Renal pelvis (tissue), 1 donor: ENCODE measurements at regions not wholly inside any gene's neighbourhood (a gene's known extent, or its start where the extent isn't known, plus 50 kb on each side); places are given as distances from the start of the nearest gene placed in this dataset.
"Not testable (repeated sequence)": the region's sequence is repeated elsewhere in the genome, so short reads cannot be mapped to it uniquely, and the experiment has no call there.

Source experiments
- DNase-seq: peaks from one replicate; pipeline ENCODE4 v3.0.0-alpha.2; 2013

DNA sequence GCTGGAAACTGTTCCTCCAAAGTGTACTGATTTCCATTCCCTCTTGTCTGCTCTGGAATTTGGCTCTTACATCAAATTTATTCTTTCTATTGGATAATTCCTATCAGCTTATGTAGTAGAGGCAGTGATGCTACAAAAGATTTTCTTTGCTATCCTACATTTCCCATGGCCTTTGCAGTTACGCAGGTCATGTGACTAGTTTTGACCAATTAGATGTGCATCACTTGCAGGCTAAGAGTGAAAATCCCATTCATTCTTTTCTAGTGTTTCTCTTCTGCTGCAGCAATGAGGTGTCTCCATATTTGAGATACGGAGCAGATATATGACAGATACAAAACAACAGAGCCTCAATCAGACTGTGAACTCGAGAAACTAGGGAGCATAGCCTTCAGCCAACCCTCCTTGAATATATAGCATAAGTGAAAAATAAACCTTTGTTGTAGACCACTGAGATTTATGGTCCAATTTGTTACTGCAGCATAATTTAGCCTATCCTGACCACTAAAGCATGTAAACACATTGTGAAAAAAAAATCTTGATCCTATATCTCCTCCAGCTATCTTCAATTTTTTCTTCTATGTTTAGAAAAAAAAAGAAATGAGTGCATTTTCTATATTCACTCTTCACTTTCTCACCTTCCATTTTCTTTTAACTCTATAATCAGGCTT lies 102.0 kb downstream of the HNMT start:
- DNase-seq = no peak

DNA sequence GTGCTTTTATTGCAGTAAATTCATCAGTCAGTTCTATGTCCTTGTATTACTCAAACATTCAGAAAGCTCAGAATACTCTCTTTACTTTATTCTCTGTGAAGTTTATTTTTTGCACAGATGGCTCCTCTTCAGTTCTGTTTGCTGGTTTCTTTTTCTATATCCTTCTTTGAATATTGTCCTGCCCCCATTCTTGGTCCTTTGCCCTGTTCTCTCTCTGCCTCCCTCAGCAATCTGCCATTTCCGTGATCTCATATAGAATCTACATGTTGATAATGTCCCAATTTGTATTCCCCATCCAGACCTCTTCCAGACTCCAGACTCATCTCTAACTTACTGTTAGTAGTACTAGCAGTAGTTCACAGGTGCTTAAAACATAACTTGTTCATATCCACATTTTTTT lies 102.6 kb downstream of the HNMT start:
- DNase-seq = no peak

DNA sequence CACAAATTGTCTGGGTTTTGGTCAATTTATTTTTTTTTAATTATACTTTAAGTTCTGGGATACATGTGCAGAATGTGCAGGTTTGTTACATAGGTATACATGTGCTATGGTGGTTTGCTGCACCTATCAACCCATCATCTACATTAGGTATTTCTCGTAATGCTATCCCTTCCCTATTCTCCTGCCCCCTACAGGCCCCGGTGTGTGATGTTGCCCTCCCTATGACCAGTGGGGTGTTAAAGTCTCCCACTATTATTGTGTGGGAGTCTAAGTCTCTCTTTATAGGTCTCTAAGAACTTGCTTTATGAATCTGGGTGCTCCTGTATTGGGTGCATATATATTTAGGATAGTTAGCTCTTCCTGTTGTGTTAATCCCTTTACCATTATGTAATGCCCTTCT lies 104.4 kb downstream of the HNMT start:
- not testable (repeated sequence) for DNase-seq

DNA sequence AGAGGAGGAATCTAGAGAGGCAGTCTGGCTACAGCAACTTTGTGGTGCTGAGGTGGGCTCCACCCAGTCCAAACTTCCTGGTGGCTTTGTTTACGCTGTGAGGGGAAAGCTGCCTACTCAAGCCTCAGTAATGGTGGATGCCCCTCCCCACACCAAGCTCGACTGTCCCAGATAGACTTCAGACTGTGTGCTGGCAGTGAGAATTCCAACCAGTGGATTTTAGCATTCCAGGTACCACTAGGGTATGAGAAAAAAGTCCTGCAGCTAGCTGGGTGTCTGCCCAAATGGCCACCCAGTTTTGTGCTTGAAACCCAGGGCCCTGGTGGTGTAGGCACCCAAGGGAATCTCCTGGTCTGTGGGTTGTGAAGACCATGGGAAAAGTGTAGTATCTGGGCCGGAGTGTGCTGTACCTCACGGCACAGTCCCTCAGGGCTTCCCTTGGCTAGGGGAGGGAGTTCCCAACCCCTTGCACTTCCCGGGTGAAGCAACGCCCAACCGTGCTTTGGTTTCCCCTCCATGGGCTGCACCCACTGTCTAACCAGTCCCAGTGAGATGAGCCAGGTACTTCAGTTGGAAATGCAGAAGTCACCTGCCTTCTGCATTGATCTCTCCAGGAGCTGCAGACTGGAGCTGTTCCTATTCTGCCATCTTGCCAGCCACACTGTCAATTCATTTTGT lies 106.9 kb downstream of the HNMT start:
- not testable (repeated sequence) for DNase-seq

DNA sequence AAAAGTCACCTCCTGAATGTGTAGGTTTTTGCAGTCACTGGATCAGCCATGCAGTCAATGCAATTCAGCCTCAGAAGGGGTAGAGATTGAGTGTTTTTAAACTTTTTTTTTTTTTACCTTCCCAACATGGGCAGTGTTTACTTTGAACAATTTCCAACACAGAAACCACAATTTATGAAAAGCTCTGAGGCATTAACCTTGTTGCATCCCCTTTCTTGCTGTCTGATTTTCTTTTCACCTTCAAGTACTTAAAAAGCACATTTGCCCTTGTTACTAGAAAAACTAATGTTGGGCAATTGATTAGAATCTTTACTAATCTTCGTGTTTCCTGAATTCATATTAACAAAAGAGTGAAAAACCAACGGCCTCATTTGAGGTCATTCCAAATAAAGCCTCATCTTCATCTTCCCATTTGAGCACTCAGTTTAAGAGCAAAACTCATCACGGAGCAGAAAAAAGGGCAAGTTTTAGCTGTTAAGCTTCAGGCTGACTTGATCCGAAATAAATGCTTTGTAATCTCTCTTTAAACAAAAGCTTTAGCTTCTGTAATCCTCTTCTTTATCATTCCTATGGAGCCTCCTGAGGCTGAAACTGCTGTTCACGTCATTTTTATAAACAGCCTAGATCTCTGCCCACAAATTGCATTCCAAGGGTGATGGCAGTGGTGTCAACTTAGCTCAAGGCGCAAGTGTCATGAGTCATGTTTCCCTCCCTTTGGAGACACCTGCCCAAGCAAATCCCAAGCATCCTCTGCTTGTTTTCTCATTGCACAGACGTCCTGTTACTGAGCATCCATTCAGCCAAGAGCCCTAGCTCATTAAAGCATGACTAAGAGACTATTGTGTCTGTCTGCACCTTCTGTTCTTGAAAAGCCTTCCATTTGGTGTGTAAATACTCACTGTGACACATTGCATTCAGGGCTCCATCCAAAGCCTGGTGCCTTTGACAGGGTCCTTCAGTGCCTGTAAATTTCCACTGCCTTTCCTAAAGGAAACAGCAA lies 107.7 kb downstream of the HNMT start:
- DNase-seq = no peak

DNA sequence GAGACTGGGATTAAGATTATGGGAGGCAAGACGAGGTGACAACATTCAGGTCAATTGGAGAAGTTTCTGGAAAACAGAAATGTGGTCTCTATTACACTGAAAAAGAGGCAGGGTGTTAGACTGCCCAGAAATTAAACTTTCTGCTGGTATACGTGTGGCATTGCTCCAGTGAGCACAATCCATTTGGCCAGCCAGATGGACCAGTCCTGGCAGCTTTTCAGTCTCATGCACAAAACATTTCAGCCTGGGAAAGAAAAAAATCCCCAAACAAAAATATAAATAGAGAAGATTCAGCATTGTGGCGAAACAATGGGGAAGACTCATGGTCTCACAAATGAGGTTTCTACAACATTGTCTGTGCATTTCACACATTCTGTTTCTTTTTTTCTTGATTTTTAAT lies 113.9 kb downstream of the HNMT start:
- DNase-seq = no peak

DNA sequence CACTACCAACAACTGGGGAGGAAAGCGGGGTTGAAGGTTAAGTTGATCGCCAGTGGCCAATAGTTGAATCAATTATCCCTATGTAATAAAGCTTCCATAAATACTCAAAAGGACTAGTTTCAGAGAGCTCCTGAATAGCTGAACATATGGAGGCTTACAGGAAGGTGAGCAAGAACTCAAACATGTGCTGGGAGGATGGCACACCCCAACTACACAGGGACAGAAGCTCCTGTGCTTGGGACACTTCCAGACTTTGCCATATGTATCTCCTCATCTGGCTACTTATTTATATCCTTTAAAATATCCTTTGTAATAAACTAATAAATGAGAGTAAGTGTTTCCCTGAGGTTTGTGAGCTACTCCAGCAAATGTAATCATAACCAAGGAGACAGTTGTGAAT lies 115.7 kb downstream of the HNMT start:
- DNase-seq = no peak

DNA sequence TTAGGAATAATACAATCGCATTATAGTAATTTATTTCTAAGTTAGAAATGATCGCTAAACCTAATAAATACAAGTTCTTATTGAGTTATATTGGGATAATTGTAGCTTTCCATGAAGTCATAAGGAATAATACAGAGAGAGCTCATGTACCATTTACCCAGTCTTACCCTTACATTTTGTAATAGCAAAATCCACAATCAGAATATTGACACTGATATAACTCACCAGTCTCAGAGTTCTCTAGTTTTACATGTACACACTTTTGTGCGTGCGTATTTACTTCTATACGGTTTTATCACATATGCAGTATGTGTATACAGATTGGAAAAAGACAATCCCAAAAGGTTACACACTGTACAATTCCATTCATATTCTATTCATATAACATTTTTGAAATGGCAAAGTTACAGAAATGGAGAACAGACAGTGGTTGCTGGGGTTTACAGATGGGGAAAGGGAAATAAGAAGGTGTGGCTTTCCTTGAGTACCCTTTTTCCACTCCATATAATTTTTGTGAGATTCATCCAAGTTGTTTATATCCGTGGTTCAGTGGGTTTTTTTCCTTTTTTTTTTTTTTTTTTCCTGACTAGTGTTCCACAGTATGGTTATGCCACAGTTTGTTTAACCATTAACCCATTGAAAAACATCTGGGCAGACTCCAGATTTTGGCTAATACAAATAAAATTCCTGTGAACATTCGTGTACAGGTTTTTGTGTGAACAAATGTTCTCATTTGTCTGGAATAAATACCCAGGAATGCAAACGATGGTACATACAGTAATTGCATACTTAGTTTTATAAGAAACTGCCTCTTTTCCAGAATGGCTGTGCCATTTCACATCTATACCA lies 117.2 kb downstream of the HNMT start:
- no peak for DNase-seq

DNA sequence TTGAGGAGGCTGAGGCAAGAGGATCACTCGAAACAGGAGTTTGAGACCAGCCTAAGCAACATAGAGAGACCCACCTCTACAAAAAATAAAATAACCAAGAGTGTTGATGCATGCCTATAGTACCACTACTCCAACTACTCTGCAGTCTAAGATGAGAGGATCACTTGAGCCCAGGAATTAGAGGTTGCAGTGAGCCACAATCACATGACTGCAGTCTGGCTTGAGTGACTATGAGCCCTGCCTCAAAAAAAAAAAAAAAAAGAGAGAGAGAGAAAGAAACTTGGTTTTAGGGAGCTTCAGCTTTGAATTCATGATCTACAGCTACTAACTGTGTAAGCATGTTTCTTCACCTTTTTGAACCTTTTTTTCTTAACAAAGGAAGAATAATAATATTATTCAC lies 119.9 kb downstream of the HNMT start:
- DNase-seq = no peak

DNA sequence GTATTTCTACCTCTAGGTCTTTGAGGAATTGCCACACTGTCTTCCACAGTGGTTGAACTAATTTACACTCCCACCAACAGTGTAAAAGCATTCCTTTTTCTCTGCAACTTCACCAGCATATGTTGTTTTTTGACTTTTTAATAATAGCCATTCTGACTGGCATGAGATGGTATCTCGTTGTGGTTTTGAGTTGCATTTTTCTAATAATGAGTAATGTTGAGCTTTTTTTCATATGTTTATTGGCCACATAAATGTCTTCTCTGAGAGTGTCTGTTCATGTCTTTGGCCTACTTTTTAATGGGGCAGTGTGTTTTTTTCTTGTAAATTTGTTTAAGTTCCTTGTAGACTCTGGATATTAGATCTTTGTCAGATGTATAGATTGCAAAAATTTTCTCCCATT lies 121.2 kb downstream of the HNMT start:
- DNase-seq = not testable (repeated sequence)

DNA sequence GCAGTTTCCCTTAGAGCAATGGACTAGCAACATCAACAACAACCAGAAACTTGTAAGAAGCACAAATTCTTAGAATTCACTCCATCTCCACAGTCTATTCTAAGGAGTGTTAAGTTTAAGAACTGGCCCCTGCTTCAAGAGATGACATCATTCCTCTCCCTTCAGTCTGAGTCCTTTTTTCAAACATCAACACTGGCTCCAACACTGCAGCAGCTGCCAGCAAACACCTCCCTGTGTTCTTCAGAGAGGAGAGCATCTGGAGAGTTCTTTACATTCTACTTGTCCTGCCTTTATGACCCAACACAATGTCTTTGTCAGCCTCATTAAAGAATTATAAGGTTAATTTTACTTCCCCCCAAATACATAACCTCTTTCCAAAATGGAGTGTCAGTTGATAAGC lies 122.3 kb downstream of the HNMT start:
- no peak for DNase-seq

DNA sequence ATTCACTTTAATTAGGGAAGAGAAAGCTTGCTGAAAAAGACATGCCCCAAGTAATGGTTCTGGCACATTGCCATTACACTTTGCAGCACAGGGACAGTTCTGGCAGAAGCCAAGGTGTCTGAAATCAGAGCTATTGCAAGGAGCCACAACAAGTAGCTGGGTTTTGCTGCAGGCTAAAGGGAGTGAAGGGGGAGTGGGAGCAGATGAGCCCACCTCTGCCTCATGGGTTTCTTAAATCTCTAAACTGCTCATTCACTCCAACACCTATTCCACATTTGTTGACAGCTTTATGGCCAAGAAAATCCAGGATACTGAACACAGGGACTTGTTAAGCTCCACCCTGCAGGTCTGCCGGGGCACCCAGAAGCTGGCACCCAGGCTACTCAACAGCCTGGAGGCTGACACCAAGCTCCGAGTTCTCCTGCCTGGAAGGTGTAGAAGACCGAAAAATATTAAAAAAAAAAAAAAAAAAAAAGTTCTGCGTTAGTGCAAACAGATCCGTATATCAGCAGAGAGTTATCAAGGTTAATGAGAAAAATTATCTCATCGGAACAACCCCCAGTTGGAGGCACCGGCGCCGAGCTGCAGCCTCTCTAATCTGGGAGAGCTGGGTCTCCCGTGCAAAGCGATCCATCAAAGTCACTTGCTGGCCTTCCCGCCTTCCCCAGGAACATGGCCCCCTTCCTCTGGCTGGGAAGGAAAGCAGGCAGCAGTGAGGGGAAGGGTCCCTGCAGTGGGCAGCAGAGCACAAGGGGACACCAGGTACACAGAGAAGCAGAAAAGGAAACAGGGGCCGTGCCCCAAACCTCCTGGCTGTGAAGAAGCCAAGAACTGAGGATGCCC lies 123.7 kb downstream of the HNMT start:
- peak; percentile 8 for DNase-seq

DNA sequence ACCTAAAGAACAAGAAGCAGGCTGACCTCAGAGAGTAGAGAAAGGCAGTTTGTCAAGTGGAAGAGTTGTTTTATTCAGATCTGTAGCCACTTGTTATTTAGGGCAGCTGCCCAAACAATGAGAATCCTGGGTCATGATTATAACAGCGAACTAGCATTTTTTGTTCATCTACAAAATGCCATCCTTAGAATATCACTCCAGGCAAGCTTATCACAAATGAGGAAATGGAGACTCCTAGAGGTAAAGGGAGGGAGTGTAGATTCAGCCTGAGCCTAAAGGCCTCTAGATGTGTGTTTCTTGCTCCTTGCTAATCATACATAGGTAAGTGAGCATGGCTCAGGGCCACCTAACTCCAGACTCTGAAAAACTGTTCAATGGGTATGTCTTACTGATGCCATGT lies 126.1 kb downstream of the HNMT start:
- peak; percentile 15 for DNase-seq

DNA sequence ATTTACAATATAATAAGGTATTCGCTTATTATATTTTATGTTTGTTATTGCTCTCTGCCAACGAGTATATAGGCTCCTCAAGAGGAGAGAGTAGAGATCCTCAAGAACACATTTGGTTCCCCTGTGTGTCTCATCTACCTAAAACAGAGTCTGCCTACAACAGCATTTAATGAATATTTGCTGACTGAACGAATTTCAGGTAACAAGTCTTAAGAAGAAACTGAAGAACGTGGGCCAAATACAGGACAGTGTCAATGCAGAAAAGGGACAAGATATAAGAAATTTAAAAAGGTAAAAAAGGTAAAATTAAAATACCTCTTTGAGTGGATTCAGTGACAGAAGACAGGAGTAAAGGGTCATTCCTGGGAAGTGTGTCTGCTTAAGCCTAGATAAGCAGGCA lies 129.2 kb downstream of the HNMT start:
- no peak for DNase-seq

DNA sequence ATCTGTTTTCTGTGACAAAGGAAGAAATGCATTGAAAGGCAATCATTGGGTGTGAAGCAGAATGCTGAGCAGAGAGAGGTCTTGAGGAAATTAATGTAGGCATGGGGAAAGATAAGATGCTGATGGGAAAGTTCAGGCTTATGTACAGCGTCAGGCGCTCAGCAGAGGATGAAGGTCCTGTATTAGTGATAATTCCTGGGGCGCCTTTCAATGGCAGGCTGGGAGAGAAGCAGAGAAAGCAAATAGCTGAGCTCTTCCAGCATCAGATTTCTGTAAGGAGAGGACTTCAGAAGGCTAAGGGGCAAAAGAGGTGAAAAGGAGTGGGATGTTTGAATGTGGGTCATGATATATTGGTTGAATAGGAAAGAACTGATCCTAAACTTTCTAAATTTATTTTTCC lies 129.8 kb downstream of the HNMT start:
- DNase-seq = no peak

DNA sequence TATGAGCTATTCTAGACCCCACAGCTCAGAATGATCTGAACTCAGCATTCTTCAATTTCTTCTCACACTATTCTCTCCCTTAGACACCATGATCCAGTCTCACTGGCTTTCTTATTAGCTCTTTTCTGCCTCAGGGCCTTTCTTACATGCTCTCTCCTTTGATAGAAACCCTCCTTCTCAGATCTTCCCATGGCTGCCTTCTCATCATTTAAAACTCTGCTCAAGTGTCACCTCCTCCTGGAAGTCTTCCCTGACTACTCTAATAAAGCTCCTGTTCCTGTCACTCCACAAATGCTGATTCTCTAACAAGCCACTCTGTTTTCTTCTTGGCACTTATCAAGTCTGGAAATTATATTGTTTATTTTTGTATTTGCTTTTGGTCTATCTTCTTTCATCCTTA lies 131.1 kb downstream of the HNMT start:
- DNase-seq = no peak

DNA sequence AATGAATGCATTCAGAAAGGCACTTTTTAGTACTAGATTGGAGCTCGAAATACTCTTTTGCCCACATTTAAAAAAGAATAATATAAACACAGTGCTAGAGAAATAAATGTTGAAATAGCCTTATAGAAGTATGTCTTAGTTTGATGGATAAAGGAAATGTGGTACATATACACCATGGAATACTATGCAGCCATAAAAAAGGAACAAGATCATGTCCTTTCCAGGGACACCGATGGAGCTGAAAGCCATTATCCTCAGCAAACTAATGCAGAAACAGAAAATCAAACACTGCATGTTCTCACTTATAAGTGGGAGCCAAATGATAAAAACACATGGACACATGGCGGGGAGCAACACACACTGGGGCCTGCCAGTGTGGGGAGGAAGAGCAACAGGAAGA lies 135.0 kb downstream of the HNMT start:
- not testable (repeated sequence) for DNase-seq

DNA sequence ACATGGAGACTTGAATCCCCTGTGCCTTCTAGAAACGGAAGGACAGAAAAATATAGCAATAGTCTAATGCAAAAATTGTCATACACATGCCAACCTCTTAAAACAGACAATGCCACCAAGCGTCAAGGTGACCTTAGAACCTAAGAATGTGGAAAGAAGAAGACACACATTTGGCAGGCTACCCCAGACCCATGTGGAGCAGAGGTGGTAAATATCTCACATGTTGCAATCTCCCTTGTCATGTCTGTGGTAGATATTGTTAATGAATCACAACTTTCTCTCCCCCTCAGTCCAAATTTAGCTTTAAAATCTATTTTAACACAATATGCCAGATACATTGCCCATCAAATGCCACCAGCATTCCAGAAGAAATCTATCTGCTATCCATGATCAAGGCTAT lies 137.4 kb downstream of the HNMT start:
- DNase-seq = no peak

DNA sequence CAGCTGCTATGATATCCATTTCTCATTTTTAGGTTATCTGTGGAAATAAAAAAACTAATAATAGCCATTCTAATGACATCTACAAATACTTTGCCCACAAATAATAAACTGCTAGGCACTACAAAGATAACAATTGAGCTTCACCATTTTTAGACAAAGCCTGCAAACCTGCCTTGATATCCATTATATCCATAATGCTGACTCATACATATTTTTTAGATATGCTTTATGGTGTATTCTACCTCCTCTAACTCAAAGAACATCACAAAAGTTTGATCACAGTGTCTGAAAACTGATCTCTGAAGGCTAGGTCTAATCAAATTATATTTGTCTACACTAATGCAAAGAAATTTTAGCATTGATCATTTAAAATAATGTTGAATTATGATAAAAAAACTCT lies 138.4 kb downstream of the HNMT start:
- DNase-seq = no peak

DNA sequence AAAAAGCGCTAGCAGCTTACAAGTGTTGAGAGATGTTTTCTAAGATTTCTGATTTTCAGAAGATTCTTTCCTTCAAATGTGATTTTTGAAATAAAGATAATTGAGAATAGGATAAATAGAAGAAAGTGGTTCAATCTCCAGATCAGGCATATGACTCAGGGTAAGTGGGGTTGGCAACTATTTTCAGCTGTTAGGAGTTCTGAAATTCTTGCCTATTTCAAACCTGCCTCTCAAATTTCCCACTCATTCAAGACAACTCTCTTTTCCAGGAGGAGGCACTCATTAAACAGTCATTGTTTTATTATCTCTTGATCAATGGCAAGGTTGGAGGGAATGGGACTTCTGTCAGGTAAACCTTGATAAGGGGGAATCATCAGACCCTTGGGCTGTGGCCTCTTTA lies 138.9 kb downstream of the HNMT start:
- no peak for DNase-seq

DNA sequence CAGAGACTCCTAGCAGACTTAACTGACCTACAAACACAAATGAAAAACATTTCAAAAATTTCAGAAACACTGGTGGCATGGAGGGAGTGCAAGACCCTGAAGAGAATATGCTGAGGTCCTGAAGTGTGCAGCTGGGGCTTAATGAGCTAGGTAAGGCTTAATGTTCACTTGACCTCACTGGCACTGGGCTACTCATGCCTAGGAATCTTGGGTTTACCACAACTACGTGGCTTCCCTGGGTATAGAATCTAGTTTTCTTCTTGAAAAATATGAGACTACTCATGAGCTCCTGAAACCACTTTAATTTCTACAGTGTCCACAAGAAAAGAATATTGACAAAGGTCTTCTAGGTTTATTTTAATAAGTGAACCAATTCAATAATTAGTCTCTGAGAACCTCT lies 139.8 kb downstream of the HNMT start:
- DNase-seq = no peak
